Activated effector memory CD4-positive, alpha-beta T cell treated with Interleukin-2 at 50 U/mL for 16 hours (primary cell): ENCODE measurements at regions not wholly inside any gene's neighbourhood (a gene's known extent, or its start where the extent isn't known, plus 50 kb on each side); places are given as distances from the start of the nearest gene placed in this dataset.
"Not testable (repeated sequence)": the region's sequence is repeated elsewhere in the genome, so short reads cannot be mapped to it uniquely, and the experiment has no call there.

Experiments used
- DNase-seq: peaks from one replicate; pipeline ENCODE4 v3.0.0-alpha.2; 2020

- no peak for DNase-seq
Measured at GRCh38 chr2:189312643-189313042, 128.6 kb upstream of the WDR75 start.

GRCh38 chr2:189318761-189319160 lies 122.5 kb upstream of the WDR75 start:
- no peak for DNase-seq

GRCh38 chr2:189319424-189319823 lies 121.8 kb upstream of the WDR75 start:
- not testable (repeated sequence) for DNase-seq

- DNase-seq, result no peak
Measured at GRCh38 chr2:189327879-189328847, 113.1 kb upstream of the WDR75 start.

GRCh38 chr2:189328848-189329245 lies 112.4 kb upstream of the WDR75 start:
- no peak for DNase-seq

- DNase-seq, result no peak
Measured at GRCh38 chr2:189336276-189336975, 104.8 kb upstream of the WDR75 start.

- no peak for DNase-seq
Measured at GRCh38 chr2:189337656-189338055, 103.6 kb upstream of the WDR75 start.

GRCh38 chr2:189338115-189338514 lies 103.2 kb upstream of the WDR75 start:
- DNase-seq, result no peak

GRCh38 chr2:189341077-189341476 lies 100.2 kb upstream of the WDR75 start:
- no peak for DNase-seq

GRCh38 chr2:189344043-189344442 lies 97.2 kb upstream of the WDR75 start:
- no peak for DNase-seq

- DNase-seq, result no peak
Measured at GRCh38 chr2:189347540-189347939, 93.7 kb upstream of the WDR75 start.

- no peak for DNase-seq
Measured at GRCh38 chr2:189348369-189348768, 92.9 kb upstream of the WDR75 start.

- DNase-seq, result no peak
Measured at GRCh38 chr2:189350540-189351209, 90.6 kb upstream of the WDR75 start.

- not testable (repeated sequence) for DNase-seq
Measured at GRCh38 chr2:189351933-189352332, 89.3 kb upstream of the WDR75 start.

- not testable (repeated sequence) for DNase-seq
Measured at GRCh38 chr2:189357375-189357774, 83.9 kb upstream of the WDR75 start.

GRCh38 chr2:189360861-189361260 lies 80.4 kb upstream of the WDR75 start:
- no peak for DNase-seq

- DNase-seq, result no peak
Measured at GRCh38 chr2:189362283-189362682, 79.0 kb upstream of the WDR75 start.

- no peak for DNase-seq
Measured at GRCh38 chr2:189363559-189363958, 77.7 kb upstream of the WDR75 start.

GRCh38 chr2:189364607-189365006 lies 76.7 kb upstream of the WDR75 start:
- no peak for DNase-seq

- no peak for DNase-seq
Measured at GRCh38 chr2:189366349-189366748, 74.9 kb upstream of the WDR75 start.

GRCh38 chr2:189367343-189367742 lies 73.9 kb upstream of the WDR75 start:
- no peak for DNase-seq

- DNase-seq, result no peak
Measured at GRCh38 chr2:189369566-189369965, 71.7 kb upstream of the WDR75 start.

GRCh38 chr2:189370719-189371118 lies 70.6 kb upstream of the WDR75 start:
- no peak for DNase-seq
